AG20443 (cell line): ENCODE measurements at regions not wholly inside any gene's neighbourhood (a gene's known extent, or its start where the extent isn't known, plus 50 kb on each side); places are given as distances from the start of the nearest gene placed in this dataset.
A peak's percentile ranks its signal among the peaks of the same experiment; 100 is the strongest.

Experiments used
- DNase-seq: peaks from one replicate; pipeline ENCODE4 v3.0.0; 2012; ENCODE audit warnings: low spot score, mixed read lengths

DNA sequence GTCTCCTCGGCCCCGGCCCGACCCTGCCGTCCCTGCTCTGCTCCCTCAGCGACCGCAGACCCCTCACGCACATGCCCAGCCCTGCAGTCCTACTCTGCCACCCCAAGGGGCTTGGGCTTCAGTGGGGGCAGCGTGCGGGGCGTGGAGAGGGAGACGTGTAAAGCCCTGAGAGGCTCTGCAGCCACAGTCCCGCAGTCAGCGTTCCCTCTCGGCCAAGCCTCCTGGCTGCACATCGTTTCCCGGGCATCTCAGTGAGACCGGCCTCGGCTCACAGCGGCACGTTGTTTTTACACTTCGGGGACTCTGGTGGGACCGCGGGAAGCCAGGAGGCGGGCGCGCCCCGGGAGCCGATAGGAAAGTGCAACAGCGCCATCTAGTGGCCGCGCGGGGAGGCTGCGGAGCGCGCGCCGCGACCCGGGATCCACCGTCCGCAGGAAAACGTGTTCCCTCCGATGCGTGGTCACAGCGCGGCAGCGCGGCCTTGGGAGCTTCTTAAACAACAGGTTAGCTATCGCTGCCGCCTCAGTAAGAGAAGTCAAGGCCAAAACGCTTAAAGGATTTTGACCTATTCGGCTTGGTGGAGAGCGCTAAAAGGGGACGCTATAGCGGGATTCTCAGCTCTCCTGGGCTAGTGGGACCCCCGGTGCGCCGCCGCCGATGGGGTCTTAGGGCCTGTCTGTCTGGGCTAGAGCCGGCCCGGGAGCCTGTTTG lies 226.8 kb upstream of the IGF1R start:
- peak; percentile 91 for DNase-seq

DNA sequence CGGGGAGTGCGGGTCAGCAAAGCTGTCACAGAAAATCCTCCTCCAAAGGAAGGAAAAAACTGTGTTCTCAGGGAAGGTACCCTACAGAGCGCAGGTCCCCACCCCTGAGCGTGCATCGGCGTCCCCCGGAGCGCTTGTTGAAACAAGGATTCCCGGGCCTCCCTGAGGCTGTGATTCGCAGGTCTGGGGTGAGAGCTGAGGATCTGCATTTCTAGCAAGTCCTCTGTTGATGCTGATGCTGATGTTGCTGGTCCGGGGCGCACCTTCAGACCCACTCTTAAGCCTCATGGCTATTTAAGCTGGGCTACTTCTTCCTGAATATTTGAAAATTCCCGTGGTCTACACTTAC lies 226.2 kb upstream of the IGF1R start:
- no peak for DNase-seq

DNA sequence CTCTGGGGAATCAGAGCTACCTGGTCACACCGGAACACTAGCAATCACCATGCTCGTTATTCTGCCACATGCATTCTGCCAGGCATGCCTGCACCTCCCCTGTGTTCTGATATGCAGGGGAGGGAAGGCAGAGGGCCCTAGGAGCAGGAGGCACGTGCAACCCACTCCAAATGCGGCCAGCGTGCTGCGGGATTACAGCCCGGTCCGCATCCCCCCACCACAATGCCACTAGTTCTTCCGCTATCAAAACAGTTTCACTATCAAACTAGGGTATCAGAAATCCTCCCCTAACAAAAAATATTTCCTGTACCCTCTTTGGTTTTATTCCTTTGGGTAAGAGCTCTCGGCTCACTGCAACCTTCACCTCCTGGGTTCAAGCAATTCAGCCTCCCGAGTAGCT lies 223.2 kb upstream of the IGF1R start:
- no peak for DNase-seq

DNA sequence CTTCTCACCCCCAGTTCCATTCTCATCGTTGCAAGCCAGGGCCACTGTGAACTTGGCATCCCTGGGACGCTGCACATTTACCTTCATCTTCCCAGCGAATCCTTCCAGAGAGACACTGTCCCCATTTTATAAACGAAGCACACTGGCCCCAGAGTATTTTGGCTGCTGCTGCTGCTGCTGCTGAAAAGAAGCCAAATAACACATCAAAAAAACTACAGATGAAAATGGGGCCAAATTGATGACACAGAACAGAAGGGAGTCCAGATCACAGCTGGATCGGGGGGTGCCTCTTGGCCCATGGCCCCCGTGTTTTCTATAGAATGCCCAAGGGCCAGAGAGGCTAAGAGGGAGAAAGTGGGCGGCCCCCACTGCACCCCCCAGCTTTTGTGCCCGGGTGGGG lies 221.0 kb upstream of the IGF1R start:
- DNase-seq = no peak

DNA sequence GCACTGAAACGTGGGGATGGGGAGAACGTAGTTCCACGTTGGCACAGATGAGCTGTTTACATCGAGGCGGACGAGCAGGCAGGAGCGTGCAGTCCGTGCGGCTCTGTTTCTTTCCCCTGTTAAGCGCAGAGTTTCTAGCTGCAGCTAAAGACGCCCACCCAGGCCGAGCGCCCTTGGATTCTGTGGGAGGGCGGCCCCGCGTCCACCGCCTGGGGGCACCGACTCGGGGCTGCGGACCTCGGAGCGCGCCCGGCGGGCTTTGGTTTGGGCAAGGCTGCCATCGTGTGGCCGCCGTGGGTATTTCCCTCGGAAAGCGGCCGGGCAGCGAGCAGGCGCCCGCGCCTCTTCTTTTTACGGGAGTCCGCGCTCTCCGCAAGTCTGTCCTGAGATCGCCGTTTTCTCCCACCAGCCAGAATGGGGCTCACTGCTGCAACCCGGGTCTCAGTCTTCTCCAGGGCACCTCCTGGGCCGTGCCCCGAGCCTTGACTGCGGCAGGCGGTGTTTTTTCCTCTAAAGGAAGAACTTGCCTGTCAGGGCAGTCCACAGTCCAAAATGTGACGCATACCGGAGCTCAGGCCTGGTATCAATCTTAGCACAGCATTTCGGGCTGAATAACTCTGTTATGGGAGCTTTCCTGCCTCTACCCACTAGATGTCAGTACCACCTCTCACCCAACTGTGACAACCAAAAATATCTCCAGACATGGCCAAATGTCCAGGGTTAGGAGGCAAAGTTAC lies 219.9 kb upstream of the IGF1R start:
- peak; percentile 94 for DNase-seq

DNA sequence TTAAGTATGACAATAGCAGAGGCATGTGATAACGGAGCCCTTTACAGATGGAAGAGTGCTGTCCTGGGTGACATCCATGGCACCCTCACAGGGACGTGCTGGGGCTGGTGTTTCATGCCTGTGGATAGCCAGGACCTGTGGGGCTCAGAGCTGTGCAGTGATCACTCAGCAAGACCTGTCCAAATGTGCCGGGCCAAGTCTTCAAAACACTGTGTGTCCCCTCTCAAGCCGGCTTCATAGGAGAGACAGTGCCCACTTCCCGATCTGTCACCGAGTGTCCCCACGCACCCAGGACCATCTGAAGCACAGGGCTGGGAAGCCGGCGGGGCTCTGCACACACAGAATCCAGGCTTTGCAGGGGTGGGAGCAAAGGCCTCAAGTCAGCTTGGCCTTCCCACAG lies 217.2 kb upstream of the IGF1R start:
- DNase-seq = no peak

DNA sequence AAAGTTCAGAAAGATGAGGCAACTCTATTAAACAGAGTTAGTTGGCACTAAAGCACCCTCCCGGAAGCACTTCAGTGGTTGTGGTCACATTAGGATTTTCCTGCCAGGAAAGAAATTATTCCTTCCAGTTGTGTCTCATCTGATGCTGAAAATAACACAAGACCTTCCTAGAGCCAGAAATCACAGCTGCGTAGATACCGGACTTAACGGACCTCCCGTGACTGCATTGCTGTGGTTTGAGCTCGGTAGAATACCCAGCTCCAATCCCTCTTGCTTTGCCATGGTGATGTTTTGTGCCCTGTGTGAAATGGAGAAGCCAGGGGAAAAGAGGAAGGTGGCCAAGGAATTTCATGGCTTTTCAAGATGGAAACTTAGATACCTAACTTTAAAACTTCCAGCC lies 215.0 kb upstream of the IGF1R start:
- DNase-seq = peak; percentile 38

DNA sequence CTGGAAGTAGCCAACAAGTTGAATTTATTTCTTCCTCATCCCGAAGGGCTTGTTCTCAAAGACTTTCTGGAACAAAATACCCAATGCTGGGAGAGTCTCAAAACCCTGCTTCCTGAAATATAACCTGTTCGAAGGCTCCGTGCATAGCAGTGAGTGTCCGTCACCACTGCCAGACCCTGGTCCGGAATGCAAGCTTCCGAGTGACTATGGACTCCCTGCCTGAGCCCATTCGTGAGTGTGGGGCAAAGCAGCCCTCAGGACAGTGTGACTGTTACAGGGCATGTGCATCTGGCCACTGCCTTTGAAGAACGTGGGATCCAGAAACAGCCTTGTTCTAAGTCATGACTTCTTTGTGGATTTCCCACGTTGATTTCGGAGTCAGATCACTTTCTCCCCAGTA lies 214.5 kb upstream of the IGF1R start:
- no peak for DNase-seq

DNA sequence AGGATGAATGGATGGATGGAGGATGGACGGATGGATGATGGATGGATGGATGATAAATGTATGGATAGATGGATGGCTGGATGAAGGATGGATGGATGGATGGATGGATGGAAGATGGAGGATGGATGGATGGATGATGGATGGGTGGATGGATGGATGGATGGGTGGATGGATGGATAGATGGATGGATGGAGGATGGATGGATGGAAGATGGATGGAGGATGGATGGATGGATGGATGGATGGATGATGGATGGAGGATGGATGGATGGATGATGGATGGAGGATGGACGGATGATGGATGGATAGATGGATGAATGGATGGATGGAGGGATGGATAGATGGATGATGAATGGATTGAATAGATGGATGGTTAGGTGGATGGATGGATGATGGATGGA lies 210.6 kb upstream of the IGF1R start:
- DNase-seq = no peak

DNA sequence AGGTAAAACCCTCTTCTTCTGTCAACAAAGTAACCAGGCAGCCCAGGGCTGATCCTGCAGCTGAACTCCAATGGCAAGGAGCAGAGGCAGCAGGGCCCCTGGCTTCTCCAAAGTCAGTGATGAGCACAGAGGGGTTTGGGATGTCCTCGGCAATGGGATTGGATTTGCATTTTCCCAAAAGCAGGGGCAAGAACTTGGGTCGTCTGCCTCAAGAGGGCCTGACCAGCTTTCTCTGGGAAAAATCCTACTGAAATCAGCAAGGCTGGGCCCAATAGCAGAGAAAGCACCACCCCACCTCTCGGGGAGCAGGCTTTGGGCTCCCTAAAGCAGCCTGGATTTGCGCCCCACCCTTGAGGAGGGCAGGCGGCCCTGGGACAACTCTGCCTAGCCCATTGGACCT lies 210.0 kb upstream of the IGF1R start:
- DNase-seq = no peak

DNA sequence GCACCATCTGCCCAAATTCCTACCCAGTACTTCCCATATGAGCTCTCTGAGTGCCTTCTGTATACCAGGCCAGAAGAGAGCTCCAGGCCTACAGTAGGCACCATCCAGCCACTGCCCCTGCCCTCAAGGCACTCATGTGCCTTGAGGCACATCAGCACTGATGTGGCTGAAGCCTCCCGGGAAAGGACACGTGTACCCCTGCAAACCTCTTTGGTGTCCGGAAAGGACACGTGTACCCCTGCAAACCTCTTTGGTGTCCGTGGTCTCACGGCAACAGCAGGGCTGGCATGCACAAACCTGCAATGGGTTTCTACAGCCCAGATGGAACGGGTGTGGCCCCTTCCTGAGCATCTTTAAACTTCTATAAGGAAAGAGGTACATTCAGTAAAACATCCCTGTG lies 209.4 kb upstream of the IGF1R start:
- no peak for DNase-seq

DNA sequence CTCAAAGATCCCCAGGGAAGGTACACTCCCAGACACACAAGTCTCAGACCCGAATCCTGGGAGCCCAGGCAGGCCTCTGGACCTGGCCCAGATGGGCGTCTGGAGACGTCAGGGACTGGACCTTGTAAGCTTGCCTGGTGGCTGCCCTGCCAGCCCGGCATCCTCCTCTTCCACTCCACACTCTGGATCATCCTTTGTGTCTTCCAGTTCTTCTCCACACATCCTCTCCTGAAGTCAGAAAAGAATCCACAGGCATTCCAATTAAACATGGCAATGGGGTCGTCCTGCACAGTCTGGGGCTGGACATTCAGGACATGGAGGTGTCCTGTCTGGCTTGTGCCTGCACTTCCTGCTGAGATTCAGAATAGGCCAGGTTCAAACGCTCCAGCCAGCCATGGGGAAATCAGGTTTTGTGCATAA lies 208.8 kb upstream of the IGF1R start:
- no peak for DNase-seq

DNA sequence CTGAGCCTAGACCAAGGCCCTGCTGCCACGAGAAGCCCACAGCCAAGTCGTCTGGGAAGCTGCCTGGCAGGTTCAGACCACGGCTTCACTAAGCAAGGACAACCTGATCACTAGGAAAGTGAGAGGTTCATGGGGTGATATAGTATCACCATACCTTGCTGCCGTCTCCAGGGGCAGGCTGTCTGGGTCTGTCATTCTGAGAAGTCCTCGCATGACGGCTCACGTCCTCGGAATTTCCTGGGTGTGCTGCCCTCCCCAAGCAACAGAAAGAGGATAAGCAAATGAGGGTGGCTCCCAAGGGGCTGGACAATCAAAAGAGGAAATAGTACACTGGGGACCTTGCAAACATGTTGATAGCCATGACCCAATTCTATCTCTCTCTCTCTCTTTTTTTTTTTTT lies 207.4 kb upstream of the IGF1R start:
- no peak for DNase-seq

DNA sequence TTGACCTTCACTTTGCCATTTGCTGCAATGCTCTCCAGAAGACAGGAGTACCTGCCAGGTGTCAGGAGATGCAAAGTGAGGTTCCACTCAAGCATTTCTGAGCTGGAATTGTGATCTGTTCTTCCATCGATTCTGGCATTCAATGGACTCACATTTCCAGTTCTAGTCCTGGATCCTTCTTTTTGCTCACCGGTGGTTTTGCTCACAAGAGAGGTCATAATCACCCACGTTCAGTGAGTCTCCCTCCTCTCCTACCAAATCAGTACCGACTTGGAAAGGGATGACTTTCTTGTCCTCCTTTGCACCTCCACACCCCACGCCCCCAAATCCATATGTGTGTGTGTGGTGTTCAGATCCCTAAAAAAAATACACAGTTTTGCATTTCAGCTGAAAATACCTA lies 206.7 kb upstream of the IGF1R start:
- no peak for DNase-seq

DNA sequence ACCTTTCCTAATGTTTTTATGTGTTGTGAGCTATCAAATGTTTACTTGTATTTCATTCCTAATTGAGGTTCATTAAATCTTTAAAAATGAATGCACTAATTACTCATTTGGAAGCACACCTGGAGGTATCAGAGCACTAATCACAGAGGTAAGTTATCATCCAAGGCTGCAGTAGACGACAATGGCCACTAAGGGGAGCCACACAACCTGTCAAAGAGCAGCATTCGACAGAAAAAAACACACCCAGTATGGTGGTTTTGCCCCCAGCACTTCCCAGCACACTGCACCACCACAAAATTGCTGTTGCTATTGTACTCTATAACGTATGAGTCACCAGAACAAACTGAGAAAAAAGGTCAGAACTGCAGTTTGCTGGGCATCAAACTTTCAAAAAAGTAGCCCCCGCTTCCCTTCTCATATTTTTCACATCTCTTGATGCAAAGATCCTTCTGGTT lies 205.9 kb upstream of the IGF1R start:
- peak; percentile 86 for DNase-seq

DNA sequence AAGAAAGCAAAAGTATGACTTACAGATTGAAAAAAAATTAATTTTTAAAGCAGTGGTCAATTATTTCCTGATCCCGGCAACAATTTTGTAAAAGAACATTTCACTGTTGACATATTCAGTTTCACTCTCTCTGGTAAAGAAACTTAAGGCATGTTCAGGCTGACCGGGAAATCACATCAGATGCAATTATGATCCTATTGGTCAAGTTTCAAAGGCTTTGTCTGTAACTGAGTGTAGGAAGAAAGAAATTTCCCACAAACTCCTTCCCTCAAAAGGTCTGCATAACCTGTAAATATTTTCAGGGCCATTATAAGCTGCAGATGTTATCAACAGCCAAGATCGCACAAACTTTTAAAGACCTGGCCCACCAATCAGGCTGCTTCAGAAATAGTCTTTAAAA lies 205.4 kb upstream of the IGF1R start:
- no peak for DNase-seq

DNA sequence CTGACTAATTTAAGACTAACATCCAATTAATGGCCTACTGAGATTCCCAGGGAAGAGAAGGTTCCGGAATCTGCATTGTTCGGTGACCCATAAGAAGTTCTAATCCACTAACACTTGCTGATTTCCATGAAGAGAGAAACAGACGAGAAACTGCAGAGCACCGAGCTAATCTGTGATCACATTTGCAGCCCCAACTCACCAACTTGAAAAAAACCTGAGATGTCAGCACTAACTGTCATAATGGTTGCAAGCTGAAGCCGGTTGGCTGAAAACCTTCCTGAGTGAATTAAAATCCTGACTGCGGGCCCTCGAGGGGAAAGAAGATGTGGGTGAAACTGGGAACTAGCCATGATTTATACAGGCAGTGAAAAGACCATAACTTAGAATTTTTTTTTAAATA lies 204.8 kb upstream of the IGF1R start:
- DNase-seq = no peak

DNA sequence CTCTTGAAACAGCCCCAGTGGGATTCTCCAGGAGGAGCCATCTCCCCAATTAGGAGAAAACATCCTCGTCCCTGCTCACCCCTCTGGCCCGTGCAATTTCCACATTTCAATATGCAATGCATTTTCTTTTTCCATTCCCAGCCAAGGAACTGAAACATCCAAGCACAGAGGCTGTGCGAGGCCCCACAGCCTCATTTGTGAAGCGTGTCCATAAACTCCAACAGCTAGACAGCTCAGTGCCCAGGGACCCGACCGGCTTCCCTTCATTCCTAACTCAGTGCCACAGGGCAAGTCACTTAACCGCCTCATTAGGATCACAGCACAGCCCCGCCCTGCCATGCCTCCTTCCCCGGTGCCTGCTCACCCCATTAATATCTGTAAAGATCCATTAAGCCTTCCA lies 204.2 kb upstream of the IGF1R start:
- DNase-seq = no peak

DNA sequence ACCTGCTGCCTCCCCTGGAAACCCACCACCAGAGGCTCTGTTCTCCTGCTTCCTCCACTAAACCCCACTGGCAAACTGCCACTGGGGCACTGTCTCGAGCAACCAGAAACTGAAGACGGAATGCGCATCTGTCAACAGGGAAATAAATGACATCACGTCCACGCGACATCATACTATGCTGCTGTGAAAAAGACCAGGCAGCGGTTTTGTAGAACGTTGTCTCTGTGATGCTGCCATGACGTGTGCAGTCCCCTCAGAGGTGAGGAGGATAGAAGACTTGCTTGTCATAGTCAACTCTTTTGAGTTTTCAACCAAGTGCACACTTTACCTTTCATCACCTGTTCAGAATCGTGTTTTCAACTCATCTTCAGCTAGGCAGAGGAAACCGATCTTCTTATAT lies 203.0 kb upstream of the IGF1R start:
- DNase-seq = no peak

DNA sequence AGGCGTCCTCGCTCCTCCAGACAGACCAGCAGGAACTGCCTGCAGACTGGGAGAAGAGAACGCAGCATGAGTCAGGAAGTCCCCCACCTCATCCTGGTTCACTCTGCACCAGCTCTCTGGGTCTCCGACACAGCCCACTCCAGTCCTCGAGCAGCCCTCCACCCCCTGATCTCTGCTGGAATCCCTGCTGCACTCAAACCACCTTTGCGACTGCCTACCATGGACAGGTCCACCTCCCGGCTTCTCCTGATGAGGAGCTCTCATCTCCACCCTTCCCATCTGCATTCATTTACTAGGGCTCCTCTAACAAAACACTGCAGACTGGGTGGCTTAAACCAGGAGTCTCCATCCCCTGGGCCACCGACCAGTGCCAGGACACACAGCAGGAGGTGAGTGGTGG lies 202.3 kb upstream of the IGF1R start:
- DNase-seq = no peak

DNA sequence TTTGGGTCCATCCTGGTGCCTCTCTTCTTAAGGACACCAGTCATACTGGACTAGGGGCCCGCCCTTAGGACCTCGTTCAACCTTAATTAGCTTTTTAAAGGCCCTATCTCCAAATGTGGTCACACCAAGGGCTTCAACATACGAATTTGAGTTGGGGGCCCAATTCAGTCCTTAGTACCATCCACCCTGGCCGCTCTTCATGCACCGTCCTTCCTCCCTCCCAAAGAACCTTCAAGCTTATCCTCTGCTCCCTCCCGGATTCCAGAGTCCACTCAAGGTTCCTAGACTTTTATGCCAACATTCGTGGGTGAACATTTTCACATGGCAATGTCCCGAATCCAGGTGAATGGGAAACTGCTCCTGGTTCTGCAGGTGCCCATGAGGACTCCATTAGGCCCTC lies 201.3 kb upstream of the IGF1R start:
- no peak for DNase-seq

DNA sequence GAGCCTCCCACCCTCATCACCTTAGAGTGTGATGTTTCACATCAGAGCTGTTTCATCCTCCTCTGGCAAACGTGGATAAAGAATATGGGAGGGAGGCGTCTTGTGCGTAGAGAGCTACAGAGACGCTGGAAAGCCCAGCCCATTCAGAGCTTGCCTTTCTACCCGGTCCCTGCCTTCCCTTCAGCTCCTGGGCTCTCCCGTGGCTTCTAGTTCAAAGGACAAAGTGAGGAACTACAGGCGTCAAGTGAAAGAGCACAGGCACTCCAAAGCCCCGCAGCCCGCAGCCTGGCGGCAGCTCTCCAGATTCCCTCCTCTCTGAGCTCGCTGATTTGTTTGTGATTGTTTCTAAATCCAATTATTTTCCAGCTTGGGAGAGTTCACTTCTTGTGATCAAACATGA lies 197.1 kb upstream of the IGF1R start:
- no peak for DNase-seq

DNA sequence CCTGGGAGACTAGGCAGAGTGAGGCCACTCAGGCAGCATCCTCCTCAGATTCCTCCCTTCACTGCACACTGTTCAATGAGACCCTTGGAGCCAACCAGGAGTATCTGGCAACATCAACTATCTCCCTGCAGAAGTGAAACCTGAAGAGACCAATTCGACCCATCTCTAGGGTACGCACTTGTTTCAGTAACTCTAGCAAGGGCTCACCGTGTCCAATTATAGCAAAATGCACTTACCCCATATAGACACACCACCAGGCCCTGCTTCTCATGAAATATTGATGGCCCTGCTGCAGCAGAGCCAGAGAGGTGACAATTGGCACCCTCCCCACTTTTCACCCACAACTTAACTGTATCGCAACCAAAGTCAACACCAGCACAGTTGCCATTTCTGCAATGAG lies 196.1 kb upstream of the IGF1R start:
- no peak for DNase-seq

DNA sequence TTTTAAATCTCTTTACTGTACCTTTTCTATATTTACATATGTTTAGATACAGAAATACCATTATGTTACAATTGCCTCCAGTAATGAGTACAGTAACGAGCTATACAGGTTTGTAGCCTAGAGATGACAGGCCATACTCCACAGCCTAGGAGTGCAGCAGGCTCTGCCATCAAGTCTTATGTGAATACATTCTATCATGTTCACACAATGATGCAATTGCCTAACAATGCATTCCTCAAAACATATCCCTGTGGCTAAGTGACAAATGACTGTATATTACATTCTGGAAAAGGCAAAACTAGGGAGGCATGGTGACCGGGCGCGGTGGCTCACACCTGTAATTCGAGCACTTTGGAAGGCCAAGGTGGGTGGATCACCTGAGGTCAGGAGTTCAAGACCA lies 192.4 kb upstream of the IGF1R start:
- no peak for DNase-seq
